ENCODE measurements at regions not wholly inside any gene's neighbourhood (a gene's known extent, or its start where the extent isn't known, plus 50 kb on each side); places are given as distances from the start of the nearest gene placed in this dataset.

DNA sequence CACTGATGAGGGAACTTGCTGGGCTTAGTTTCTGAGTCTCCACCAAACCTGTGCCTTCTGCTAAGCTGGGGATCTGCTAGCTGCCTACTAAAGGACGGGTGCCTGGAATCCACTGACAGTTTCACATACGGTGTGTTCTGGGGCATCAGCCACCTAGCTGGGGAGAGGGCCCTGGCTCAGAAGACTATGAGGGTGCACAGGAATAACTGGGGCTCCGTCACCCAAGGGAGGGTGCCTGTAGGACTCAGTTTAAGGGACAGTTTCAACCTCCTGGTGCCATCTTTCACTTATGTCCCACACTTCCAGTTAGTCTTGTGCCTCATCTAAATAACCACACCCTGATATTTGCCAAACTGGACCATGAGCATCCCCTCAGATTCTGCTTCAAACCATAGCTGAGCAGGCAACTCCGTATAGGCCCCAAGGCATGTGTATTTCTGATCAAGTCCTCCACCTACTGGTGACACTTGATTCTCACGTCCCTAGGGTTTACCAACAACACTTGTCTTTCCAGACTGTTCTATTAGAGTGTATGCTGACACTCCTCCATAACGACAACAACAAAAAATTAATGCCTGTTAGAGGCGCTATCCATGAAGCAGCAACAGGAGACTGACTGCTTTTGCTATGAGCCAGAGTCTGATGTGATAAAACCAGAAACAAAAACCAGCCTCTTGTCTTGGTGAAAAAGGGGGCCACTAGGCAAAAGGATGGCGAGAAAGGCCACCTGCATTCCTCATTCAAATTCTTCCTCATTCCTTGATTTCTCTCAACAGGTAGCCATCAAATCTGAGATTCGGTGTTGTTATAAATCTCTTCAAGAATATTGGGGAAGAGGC, 55.0 kb upstream of the PAXBP1 start:
- H3K27ac ChIP-seq (ENCODE audit: low read depth, low read length) = no peak overlapping the region
- H3K56ac ChIP-seq (replicated peaks; ENCODE audit: insufficient read length, low read depth, low read length) = no peak overlapping the region
- H2BK120ac ChIP-seq (replicated peaks; ENCODE audit: low read depth, low read length) = no peak overlapping the region
- no peaks in the 10 kb centered on the region for H3K27me3 ChIP-seq (replicated peaks in 1 of 4; ENCODE audit: control insufficient read depth in 3 of 4, extremely low read depth in 1 of 4, insufficient read depth in 3 of 4, low read length in 3 of 4)
- no peaks in the 10 kb centered on the region for H3K9me3 ChIP-seq (ENCODE audit: insufficient read depth in 2 of 2, low read depth in 1 of 2, low read length in 1 of 2)
- no peak overlapping the region for H4K8ac ChIP-seq (ENCODE audit: extremely low read depth, insufficient read depth, low read length)
- H4K5ac ChIP-seq (ENCODE audit: insufficient read length, low read depth, low read length) = no peak overlapping the region
- POLR2A ChIA-PET (ENCODE audit: partially characterized antibody) = interaction anchor here (1.1 kb wide), 1 partner anchor 654 kb away, joined by 3 read pairs; no protein-coding TSS in a partner anchor
- H3K4ac ChIP-seq (replicated peaks; ENCODE audit: insufficient read length, low read depth, low read length) = no peak overlapping the region
- H2AFZ ChIP-seq (ENCODE audit: low read length) = no peak overlapping the region
- no peak overlapping the region for H3K14ac ChIP-seq (ENCODE audit: insufficient read length)
- H3K4me1 ChIP-seq (replicated peaks in 1 of 4; ENCODE audit: control insufficient read depth in 3 of 4, insufficient read depth in 4 of 4, low read length in 3 of 4) = no peaks in the 10 kb centered on the region
- no peaks in the 10 kb centered on the region for H4K20me1 ChIP-seq (replicated peaks in 1 of 2; ENCODE audit: control insufficient read depth in 1 of 2, insufficient read depth in 2 of 2, low read length in 2 of 2)
- H3K23me2 ChIP-seq (ENCODE audit: low read depth, low read length) = no peaks in the 10 kb centered on the region
- H3K23ac ChIP-seq (ENCODE audit: insufficient read length) = no peak overlapping the region
- no peak overlapping the region for H2BK15ac ChIP-seq (ENCODE audit: low read length)
- H2BK5ac ChIP-seq (ENCODE audit: low read depth, low read length) = no peak overlapping the region
- H3K18ac ChIP-seq (ENCODE audit: extremely low read depth, low read length) = no peak overlapping the region
- H3K9ac ChIP-seq (replicated peaks in 1 of 4; ENCODE audit: extremely low read depth in 1 of 4, low read depth in 3 of 4, low read length in 3 of 4) = no peak overlapping the region
- no peaks in the 10 kb centered on the region for H3K79me1 ChIP-seq (ENCODE audit: low read depth, low read length)
- H3K79me2 ChIP-seq (ENCODE audit: control insufficient read depth in 1 of 2, insufficient read depth in 2 of 2, low read length in 2 of 2) = no peaks in the 10 kb centered on the region
- H2AK5ac ChIP-seq (ENCODE audit: low read depth, low read length) = no peak overlapping the region
- H3K4me3 ChIP-seq (ENCODE audit: extremely low read depth in 1 of 4, insufficient read depth in 2 of 4, low read depth in 3 of 4, low read length in 4 of 4) = no peak overlapping the region
- peak in 2 of 3 experiments; percentile 73; a peak in 3 of 4 replicates for TF ChIP-seq CTCF (IDR thresholded peaks at IDR 0.05; ENCODE audit: control extremely low read depth in 1 of 3, insufficient read depth in 1 of 3, low read depth in 1 of 3, low read length in 3 of 3)
- TF ChIP-seq RAD21 (IDR thresholded peaks at IDR 0.05 in 1 of 2, conservative IDR thresholded peaks at IDR 0.05 in 1 of 2; ENCODE audit: low read depth in 2 of 2, low read length in 2 of 2) = peak; percentile 82 to 90
- no peak for TF ChIP-seq NRF1 (IDR thresholded peaks at IDR 0.05; ENCODE audit: low read depth, low read length)
- H2BK12ac ChIP-seq (ENCODE audit: low read depth, low read length) = no peak overlapping the region
- WGBS, 2 experiments (ENCODE audit: extremely low coverage in 1 of 2, insufficient coverage in 1 of 2, insufficient read length in 1 of 2, insufficient replicate concordance in 2 of 2, low coverage in 1 of 2, low lambda C conversion rate in 2 of 2, missing lambda C conversion rate in 1 of 2) = 65% methylated on average over 9 of the region's 9 CpGs; no CpG with 5 or more reads in 1 of the 2 experiments
- DNase-seq (ENCODE audit: low read depth in 1 of 2, low spot score in 2 of 2) = no peak
- CTCF ChIA-PET (ENCODE audit: partially characterized antibody) = interaction anchor here (0.6 to 2.7 kb wide), 27 partner anchors 7 to 485 kb away, joined by 3 to 14 read pairs (median 4); partner anchors contain the start of gene PAXBP1
- no peak overlapping the region for H2BK20ac ChIP-seq (ENCODE audit: low read length)
- H3K4me2 ChIP-seq (ENCODE audit: insufficient read depth in 1 of 2, low read depth in 2 of 2, low read length in 2 of 2) = no peak overlapping the region
- no peak overlapping the region for H4K91ac ChIP-seq (replicated peaks; ENCODE audit: insufficient read length, low read length)
- FAIRE-seq = peak; percentile 87
- no peaks in the 10 kb centered on the region for H3K36me3 ChIP-seq (ENCODE audit: control insufficient read depth in 2 of 4, insufficient read depth in 4 of 4, low read length in 3 of 4)
